Upper lobe of left lung (tissue), 4 donors: ENCODE measurements at regions not wholly inside any gene's neighbourhood (a gene's known extent, or its start where the extent isn't known, plus 50 kb on each side); places are given as distances from the start of the nearest gene placed in this dataset.

Experiments
- POLR2A ChIP-seq, 4 donors: fragments of 450-650 bp; IDR thresholded peaks; one replicate each; pipeline ENCODE4 v1.5.1; 2016 to 2017; ENCODE audit warnings: antibody characterized with exemption in 4 of 4, mild to moderate bottlenecking in 2 of 4
- TF ChIP-seq, protein P1 (sequence below), 6 experiments: fragments of 450-650 bp in 4 of 6; fragments of 200-600 bp in 2 of 6; sonication (generic) in 2 of 6; IDR thresholded peaks; one replicate each; pipeline ENCODE4 v1.5.1; 2016 to 2019; ENCODE audit warnings: antibody characterized with exemption in 6 of 6

DNA sequence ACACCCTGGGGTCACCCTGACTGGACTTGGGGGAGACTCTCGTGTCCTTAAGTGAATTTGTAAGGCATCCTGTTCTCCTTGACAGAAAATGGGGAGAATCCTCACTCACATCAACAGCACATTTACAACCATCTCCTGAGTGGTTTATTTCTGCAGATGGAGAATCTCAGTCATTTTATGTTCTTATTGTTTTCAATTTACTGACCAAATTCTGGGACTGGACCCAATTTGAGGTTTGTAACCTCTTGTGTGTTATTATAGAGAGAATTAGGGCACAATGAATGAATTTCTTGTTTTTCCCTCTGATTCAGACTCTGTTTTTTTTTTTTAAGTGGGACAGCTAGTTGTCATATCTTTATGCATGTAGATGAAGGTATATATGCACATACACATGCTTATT lies 104.9 kb downstream of the ADAMTS15 start:
- TF ChIP-seq, protein P1, sequence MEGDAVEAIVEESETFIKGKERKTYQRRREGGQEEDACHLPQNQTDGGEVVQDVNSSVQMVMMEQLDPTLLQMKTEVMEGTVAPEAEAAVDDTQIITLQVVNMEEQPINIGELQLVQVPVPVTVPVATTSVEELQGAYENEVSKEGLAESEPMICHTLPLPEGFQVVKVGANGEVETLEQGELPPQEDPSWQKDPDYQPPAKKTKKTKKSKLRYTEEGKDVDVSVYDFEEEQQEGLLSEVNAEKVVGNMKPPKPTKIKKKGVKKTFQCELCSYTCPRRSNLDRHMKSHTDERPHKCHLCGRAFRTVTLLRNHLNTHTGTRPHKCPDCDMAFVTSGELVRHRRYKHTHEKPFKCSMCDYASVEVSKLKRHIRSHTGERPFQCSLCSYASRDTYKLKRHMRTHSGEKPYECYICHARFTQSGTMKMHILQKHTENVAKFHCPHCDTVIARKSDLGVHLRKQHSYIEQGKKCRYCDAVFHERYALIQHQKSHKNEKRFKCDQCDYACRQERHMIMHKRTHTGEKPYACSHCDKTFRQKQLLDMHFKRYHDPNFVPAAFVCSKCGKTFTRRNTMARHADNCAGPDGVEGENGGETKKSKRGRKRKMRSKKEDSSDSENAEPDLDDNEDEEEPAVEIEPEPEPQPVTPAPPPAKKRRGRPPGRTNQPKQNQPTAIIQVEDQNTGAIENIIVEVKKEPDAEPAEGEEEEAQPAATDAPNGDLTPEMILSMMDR (IDR thresholded peaks at IDR 0.05) = no peak
- TF ChIP-seq POLR2A (IDR thresholded peaks at IDR 0.05) = no peak
